ENCODE measurements at regions not wholly inside any gene's neighbourhood (a gene's known extent, or its start where the extent isn't known, plus 50 kb on each side); places are given as distances from the start of the nearest gene placed in this dataset.
"Not testable (repeated sequence)": the region's sequence is repeated elsewhere in the genome, so short reads cannot be mapped to it uniquely, and the experiment has no call there.

- DNase-seq = no peak
Measured at GRCh38 chr18:5015213-5015612, 181.8 kb downstream of the AKAIN1 start.

GRCh38 chr18:5004031-5004820, 192.8 kb downstream of the AKAIN1 start:
- not testable (repeated sequence) for DNase-seq

- no peak for DNase-seq
Measured at GRCh38 chr18:4994710-4995109, 202.3 kb downstream of the AKAIN1 start.

GRCh38 chr18:4987452-4988405, 209.3 kb downstream of the AKAIN1 start:
- DNase-seq = no peak

- DNase-seq = no peak
Measured at GRCh38 chr18:4986677-4987076, 210.4 kb downstream of the AKAIN1 start.

- DNase-seq = no peak
Measured at GRCh38 chr18:4986066-4986465, 211.0 kb downstream of the AKAIN1 start.

- DNase-seq = no peak
Measured at GRCh38 chr18:4961121-4961909, 235.7 kb downstream of the AKAIN1 start.

GRCh38 chr18:4960578-4960977, 236.5 kb downstream of the AKAIN1 start:
- no peak for DNase-seq

- DNase-seq = no peak
Measured at GRCh38 chr18:4931209-4931608, 265.8 kb downstream of the AKAIN1 start.

- DNase-seq = no peak
Measured at GRCh38 chr18:4921548-4921947, 275.5 kb downstream of the AKAIN1 start.

GRCh38 chr18:4917509-4917908, 279.5 kb downstream of the AKAIN1 start:
- DNase-seq = not testable (repeated sequence)

- no peak for DNase-seq
Measured at GRCh38 chr18:4908328-4908727, 288.7 kb downstream of the AKAIN1 start.

- no peak for DNase-seq
Measured at GRCh38 chr18:4906856-4907255, 290.2 kb downstream of the AKAIN1 start.

GRCh38 chr18:4888251-4889040, 308.6 kb downstream of the AKAIN1 start:
- no peak for DNase-seq

- no peak for DNase-seq
Measured at GRCh38 chr18:4878480-4878879, 318.6 kb downstream of the AKAIN1 start.

- no peak for DNase-seq
Measured at GRCh38 chr18:4871197-4871596, 325.9 kb downstream of the AKAIN1 start.

GRCh38 chr18:4870177-4870773, 326.8 kb downstream of the AKAIN1 start:
- DNase-seq = no peak

GRCh38 chr18:4869155-4869554, 327.9 kb downstream of the AKAIN1 start:
- no peak for DNase-seq

- DNase-seq = no peak
Measured at GRCh38 chr18:4858379-4859127, 338.5 kb downstream of the AKAIN1 start.

- no peak for DNase-seq
Measured at GRCh38 chr18:4854671-4855070, 342.4 kb downstream of the AKAIN1 start.
